Activated T-cell treated with anti-CD3 and anti-CD28 coated beads, Interleukin-2, amount 50 U/mL, for 24 hours (primary cell): ENCODE measurements at regions not wholly inside any gene's neighbourhood (a gene's known extent, or its start where the extent isn't known, plus 50 kb on each side); places are given as distances from the start of the nearest gene placed in this dataset.

Experiments used
- DNase-seq: peaks from one replicate; pipeline ENCODE4 v3.0.0-alpha.2; 2020
- H3K27ac Mint-ChIP-seq: 2 replicates; pipeline ENCODE4 v1.8.0; 2020; ENCODE audit warnings: mild to moderate bottlenecking, mixed read lengths
- H3K27me3 Mint-ChIP-seq: 2 replicates; pipeline ENCODE4 v1.8.0; 2020; ENCODE audit warnings: mixed read lengths
- H3K36me3 Mint-ChIP-seq: 2 replicates; pipeline ENCODE4 v1.8.0; 2020; ENCODE audit warnings: low read depth, mixed read lengths
- H3K4me1 Mint-ChIP-seq: 2 replicates; pipeline ENCODE4 v1.8.0; 2020; ENCODE audit warnings: low read depth, mixed read lengths
- H3K4me3 Mint-ChIP-seq: 2 replicates; pipeline ENCODE4 v1.8.0; 2020; ENCODE audit warnings: mild to moderate bottlenecking, moderate library complexity, mixed read lengths
- H3K9me3 Mint-ChIP-seq: 2 replicates; pipeline ENCODE4 v1.8.0; 2020; ENCODE audit warnings: mixed read lengths

GRCh38 chr12:39240587-39240986 is 202.3 kb downstream of the KIF21A start:
- H3K4me3 Mint-ChIP-seq, result no peak overlapping the region
- no peaks in the 10 kb centered on the region for H3K27me3 Mint-ChIP-seq
- H3K4me1 Mint-ChIP-seq, result no peaks in the 10 kb centered on the region
- no peak overlapping the region for H3K27ac Mint-ChIP-seq
- H3K36me3 Mint-ChIP-seq, result no peaks in the 10 kb centered on the region
- H3K9me3 Mint-ChIP-seq, result no peaks in the 10 kb centered on the region
- no peak for DNase-seq

- no peaks in the 10 kb centered on the region for H3K36me3 Mint-ChIP-seq
- no peaks in the 10 kb centered on the region for H3K27me3 Mint-ChIP-seq
- no peaks in the 10 kb centered on the region for H3K9me3 Mint-ChIP-seq
- no peak overlapping the region for H3K27ac Mint-ChIP-seq
- DNase-seq, result no peak
- no peaks in the 10 kb centered on the region for H3K4me1 Mint-ChIP-seq
- H3K4me3 Mint-ChIP-seq, result no peak overlapping the region
Observed at GRCh38 chr12:39239490-39240486, 203.1 kb downstream of the KIF21A start.

DNA sequence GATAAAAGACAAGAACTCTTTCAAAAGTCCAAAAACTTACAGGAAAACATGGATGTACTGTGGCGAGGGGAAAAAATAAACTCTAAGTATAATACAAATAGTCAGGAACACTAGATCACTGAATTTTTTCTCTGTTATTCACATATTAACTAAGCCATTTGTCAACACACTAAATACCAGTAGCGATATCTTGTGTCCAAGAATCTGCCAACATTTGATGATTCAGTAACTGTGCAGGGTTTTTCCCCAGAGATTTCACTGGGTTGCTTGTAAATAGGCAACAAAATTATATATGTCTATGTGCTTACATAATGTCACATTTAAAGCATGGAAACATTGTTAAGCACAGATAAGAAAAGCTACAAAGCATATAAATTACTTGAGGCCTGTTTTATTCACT is 205.9 kb downstream of the KIF21A start:
- no peak for DNase-seq
- no peaks in the 10 kb centered on the region for H3K27me3 Mint-ChIP-seq
- H3K4me3 Mint-ChIP-seq, result no peak overlapping the region
- H3K4me1 Mint-ChIP-seq, result no peaks in the 10 kb centered on the region
- no peaks in the 10 kb centered on the region for H3K9me3 Mint-ChIP-seq
- no peaks in the 10 kb centered on the region for H3K36me3 Mint-ChIP-seq
- no peak overlapping the region for H3K27ac Mint-ChIP-seq

DNA sequence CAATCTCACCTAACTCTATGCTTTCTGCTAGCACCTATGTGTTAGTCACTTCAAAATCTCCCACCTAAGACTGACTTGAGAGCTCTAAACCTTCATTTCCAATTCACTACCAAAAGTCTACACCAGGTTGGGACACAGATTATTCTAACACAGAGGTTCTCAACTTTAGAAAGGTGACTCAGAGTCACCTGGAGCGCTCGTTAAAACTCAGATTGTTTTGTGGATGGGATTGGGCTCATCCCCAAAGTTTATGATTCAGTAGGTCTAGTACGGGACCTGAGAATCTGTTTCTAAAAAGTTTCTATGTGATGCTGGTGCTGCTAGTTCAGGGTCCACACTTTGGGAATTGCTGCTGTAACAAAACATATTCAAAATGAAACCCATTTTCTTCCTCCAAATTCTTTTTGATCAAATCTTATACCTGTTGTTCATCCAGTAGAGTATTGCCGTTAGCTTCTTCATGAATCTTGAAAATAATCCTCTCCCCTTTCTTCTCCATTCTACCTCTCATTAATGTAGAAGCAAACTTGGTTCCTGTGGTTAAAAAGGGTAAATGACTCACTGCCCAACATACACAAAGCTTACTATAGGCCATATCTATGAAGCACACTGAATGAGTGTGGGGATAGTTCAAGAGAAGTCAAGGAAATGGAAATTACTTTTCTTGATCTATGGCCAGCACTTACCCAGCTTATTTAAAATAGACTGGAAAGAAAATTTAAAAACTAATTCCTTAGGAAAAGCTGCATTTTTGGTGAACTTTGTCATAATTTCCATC is 206.7 kb downstream of the KIF21A start:
- H3K9me3 Mint-ChIP-seq, result no peaks in the 10 kb centered on the region
- no peak overlapping the region for H3K27ac Mint-ChIP-seq
- H3K36me3 Mint-ChIP-seq, result no peaks in the 10 kb centered on the region
- H3K27me3 Mint-ChIP-seq, result no peaks in the 10 kb centered on the region
- no peak for DNase-seq
- H3K4me3 Mint-ChIP-seq, result no peak overlapping the region
- H3K4me1 Mint-ChIP-seq, result no peaks in the 10 kb centered on the region

DNA sequence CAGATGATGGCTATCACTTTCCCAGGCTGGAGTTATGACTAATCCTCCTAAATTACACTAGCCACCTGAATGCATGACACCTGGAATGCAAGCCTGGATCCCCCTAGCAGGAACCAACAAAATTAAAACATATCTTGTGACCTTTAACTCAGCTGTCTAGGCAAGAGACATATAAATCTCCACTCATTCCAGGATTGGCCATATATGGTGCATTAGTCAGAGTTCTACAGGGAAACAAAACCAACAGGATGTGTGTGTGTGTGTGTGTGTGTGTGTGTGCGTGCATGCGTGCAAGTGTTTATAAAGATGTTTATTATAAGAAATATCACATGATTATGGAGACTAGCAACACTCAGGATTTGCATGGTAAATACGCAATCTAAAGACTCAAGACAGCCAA is 212.8 kb downstream of the KIF21A start:
- Mint-ChIP-seq H3K36me3 (no peaks in the 10 kb centered on the region), H3K4me3 (no peak overlapping the region), H3K27me3 (peaks cover 4% of the 10 kb centered on the region), H3K9me3 (peaks cover 1% of the 10 kb centered on the region), H3K27ac (no peak overlapping the region), H3K4me1 (no peaks in the 10 kb centered on the region)
- DNase-seq, result no peak

- no peak for DNase-seq
- H3K4me1 Mint-ChIP-seq, result no peaks in the 10 kb centered on the region
- no peaks in the 10 kb centered on the region for H3K36me3 Mint-ChIP-seq
- H3K9me3 Mint-ChIP-seq, result peaks cover 13% of the 10 kb centered on the region
- no peak overlapping the region for H3K27ac Mint-ChIP-seq
- H3K27me3 Mint-ChIP-seq, result peaks cover 4% of the 10 kb centered on the region
- no peak overlapping the region for H3K4me3 Mint-ChIP-seq
Observed at GRCh38 chr12:39227218-39227617, 215.7 kb downstream of the KIF21A start.

GRCh38 chr12:39224971-39225370 is 217.9 kb downstream of the KIF21A start:
- H3K27ac Mint-ChIP-seq, result no peak overlapping the region
- DNase-seq, result no peak
- peaks cover 4% of the 10 kb centered on the region for H3K27me3 Mint-ChIP-seq
- no peaks in the 10 kb centered on the region for H3K4me1 Mint-ChIP-seq
- no peaks in the 10 kb centered on the region for H3K36me3 Mint-ChIP-seq
- H3K9me3 Mint-ChIP-seq, result peaks cover 12% of the 10 kb centered on the region
- no peak overlapping the region for H3K4me3 Mint-ChIP-seq

GRCh38 chr12:39205969-39206368 is 237.0 kb downstream of the KIF21A start:
- no peak overlapping the region for H3K27ac Mint-ChIP-seq
- H3K9me3 Mint-ChIP-seq, result peaks cover 17% of the 10 kb centered on the region
- no peaks in the 10 kb centered on the region for H3K27me3 Mint-ChIP-seq
- no peaks in the 10 kb centered on the region for H3K4me1 Mint-ChIP-seq
- no peak for DNase-seq
- no peak overlapping the region for H3K4me3 Mint-ChIP-seq
- H3K36me3 Mint-ChIP-seq, result no peaks in the 10 kb centered on the region

DNA sequence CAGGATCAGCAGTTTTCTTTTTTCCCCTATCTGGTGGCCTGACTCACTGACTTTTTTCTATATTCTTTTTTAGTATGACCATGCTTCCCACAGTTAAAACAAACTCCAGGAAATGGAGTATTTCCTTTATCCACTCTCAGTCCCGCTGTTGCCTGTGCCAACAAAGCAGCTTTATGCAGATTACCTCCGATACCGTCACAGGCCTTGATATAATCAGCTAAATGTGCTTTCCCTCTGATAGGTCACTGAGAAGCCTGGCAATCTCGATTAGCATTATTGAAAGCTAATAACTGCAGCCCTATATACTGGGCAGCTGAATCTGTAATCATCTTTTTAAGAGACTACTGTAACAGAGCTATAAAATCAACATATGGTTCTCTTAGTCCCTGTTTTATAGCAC is 243.6 kb downstream of the KIF21A start:
- DNase-seq, result no peak
- no peaks in the 10 kb centered on the region for H3K36me3 Mint-ChIP-seq
- H3K27me3 Mint-ChIP-seq, result peaks cover 6% of the 10 kb centered on the region
- peaks cover 2% of the 10 kb centered on the region for H3K9me3 Mint-ChIP-seq
- H3K27ac Mint-ChIP-seq, result no peak overlapping the region
- H3K4me3 Mint-ChIP-seq, result no peak overlapping the region
- H3K4me1 Mint-ChIP-seq, result no peaks in the 10 kb centered on the region

- Mint-ChIP-seq H3K4me3 (no peak overlapping the region), H3K27me3 (no peaks in the 10 kb centered on the region), H3K4me1 (no peaks in the 10 kb centered on the region), H3K27ac (no peak overlapping the region), H3K9me3 (peaks cover 7% of the 10 kb centered on the region), H3K36me3 (no peaks in the 10 kb centered on the region)
- no peak for DNase-seq
Observed at GRCh38 chr12:39188689-39189088, 254.2 kb downstream of the KIF21A start.

GRCh38 chr12:39186744-39187143 is 256.2 kb downstream of the KIF21A start:
- Mint-ChIP-seq H3K36me3 (no peaks in the 10 kb centered on the region), H3K27ac (no peak overlapping the region), H3K9me3 (peaks cover 7% of the 10 kb centered on the region), H3K4me1 (no peaks in the 10 kb centered on the region), H3K4me3 (no peak overlapping the region), H3K27me3 (no peaks in the 10 kb centered on the region)
- no peak for DNase-seq

DNA sequence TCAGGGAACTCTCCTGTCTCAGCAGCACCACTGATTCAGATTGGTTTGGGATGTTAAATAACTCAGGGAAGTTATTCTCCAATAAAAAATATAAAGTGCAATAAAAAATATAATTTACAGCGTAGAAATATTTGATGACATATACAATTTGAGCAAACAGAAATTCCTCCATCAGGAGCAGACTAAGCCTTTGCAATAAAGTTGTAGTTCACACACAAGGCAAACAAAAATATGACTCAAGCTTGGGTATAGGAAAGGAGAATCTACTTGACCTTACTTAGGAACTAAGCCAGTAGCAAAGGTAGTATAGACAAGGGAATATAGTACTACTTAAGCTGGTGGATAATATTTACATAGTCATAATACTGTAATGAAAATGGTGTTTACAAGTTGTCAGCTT is 264.1 kb downstream of the KIF21A start:
- Mint-ChIP-seq H3K27ac (no peak overlapping the region), H3K4me1 (no peaks in the 10 kb centered on the region), H3K9me3 (no peaks in the 10 kb centered on the region), H3K4me3 (no peak overlapping the region), H3K36me3 (no peaks in the 10 kb centered on the region), H3K27me3 (no peaks in the 10 kb centered on the region)
- no peak for DNase-seq

DNA sequence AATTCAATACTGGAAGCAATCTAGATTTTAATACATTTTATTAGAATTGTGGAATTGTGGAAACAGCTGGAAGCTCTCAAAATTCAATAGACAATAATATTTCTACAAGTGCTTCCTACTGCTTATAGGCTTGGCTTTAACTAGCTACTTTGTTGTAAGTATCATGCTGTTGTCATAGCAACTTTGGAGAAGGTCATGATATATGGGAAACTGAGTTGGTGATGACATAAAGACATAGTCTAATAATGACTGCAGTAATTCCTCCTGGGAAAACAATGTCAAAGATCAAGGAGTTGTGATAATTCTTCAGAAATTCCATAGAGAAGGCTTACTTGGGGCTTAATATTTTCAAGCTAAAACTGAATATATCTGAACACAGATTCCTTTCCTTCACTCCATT is 266.6 kb downstream of the KIF21A start:
- DNase-seq, result no peak
- Mint-ChIP-seq H3K4me1 (no peaks in the 10 kb centered on the region), H3K36me3 (no peaks in the 10 kb centered on the region), H3K27ac (no peak overlapping the region), H3K4me3 (no peak overlapping the region), H3K9me3 (peaks cover 2% of the 10 kb centered on the region), H3K27me3 (no peaks in the 10 kb centered on the region)

DNA sequence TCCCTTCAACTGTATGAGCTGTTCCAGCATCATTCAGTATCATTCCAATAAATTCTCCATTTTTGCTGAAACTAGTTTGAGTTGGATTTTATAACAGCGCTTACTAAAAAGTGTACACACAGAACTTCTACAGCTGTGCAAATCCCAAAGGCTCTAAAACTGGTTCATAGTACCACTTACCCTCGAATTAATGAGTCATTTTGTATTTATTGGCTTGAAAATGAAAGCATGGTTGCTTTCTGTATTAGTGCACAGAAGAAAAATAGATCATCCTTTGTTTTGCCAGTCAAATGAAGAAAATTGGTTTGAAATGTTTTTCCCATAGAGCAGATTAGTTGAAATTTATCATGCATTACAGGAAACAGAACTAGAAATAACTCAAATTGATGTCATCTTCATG is 268.3 kb upstream of the CPNE8 start:
- no peak for DNase-seq
- H3K27ac Mint-ChIP-seq, result no peak overlapping the region
- H3K9me3 Mint-ChIP-seq, result peaks cover 2% of the 10 kb centered on the region
- no peaks in the 10 kb centered on the region for H3K4me1 Mint-ChIP-seq
- H3K27me3 Mint-ChIP-seq, result no peaks in the 10 kb centered on the region
- no peaks in the 10 kb centered on the region for H3K36me3 Mint-ChIP-seq
- H3K4me3 Mint-ChIP-seq, result no peak overlapping the region

- Mint-ChIP-seq H3K4me1 (no peaks in the 10 kb centered on the region), H3K27me3 (no peaks in the 10 kb centered on the region), H3K9me3 (peaks cover 4% of the 10 kb centered on the region), H3K36me3 (no peaks in the 10 kb centered on the region), H3K4me3 (no peak overlapping the region), H3K27ac (no peak overlapping the region)
- no peak for DNase-seq
Observed at GRCh38 chr12:39165338-39165737, 259.9 kb upstream of the CPNE8 start.
